ENCODE measurements at regions not wholly inside any gene's neighbourhood (a gene's known extent, or its start where the extent isn't known, plus 50 kb on each side); places are given as distances from the start of the nearest gene placed in this dataset.

DNA sequence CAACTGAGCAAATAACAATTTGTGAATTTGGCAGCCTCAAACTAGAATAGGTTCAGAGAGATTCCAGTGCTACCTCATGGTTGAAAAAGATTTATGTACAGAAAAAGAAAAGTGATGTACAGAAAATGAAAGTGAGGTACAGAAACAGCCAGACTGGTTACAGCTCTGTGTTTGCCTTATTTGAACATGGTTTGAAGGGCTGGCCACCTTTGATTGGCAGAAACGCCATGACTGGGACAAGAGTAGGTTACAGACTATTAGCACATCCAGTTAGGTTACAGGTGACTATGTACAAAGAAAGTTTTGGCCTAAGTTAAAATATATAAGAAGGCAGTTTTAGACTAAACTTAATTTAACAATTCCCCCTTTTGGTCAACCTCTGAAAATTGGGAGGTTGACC lies 309.4 kb downstream of the BTG1 start:
- DNase-seq: no peak

DNA sequence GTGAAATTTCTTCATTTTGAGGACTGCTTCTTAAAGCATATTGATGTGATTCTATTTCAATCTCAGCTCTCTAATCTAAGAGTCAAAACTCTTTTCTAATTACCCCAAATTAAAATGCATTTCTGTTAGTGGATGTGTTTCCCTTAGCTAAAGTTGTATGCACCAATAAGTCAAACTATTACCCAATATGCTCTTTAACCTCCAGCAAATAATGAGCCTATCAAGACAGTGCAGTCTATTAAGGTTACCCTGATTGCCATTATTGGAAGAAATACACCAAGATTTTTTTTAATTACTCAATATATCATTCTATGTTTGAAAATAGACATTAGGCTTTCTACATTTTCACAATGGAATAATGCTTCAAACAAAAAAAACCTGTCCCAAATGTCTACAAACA lies 310.0 kb downstream of the BTG1 start:
- no peak for DNase-seq

DNA sequence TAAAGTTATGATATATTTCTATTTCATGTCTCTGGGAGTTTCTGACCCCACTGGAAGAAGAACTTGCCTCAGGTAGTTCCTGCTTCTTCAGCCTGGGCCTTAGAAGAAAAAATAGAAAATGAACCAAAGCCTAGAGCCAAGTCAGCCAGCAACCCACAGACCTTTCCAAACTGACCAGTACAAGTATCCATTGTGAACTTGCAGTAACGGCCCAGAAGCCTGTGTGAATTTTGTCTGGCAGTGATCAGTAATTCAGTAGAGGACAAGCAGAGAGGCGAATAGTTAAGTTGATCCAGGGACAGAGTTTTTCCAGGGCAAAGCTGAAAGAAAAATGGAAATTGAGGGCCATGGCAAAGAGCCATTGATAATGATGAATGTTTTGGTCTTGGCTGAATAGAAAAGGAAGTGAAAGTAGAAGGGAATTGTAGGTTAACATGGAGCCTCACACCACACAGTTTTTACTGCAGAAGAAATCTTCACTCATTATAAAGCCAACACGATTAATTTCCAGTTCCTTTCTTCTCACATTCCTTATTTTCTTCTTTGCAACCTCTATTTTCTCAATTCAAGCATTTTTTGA lies 311.8 kb downstream of the BTG1 start:
- DNase-seq: no peak

DNA sequence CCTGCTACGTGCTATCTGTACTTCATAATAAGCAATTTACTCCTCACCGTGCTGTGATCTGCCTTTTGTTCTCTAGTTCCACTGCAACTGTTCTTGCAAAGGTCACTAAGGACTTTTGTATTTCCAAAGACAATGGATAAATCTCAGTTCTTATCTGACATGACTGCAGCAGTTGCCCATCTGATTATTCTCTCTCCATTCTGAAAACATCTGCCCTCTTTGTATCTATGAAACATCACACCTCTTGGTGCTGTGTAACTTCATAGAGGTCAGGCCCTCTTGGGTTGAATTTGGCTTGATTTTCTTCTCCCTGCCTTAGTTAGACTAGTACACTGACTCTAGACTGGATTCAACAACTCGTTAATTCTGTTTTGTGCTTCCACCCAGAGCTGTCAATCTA lies 319.6 kb downstream of the BTG1 start:
- no peak for DNase-seq

DNA sequence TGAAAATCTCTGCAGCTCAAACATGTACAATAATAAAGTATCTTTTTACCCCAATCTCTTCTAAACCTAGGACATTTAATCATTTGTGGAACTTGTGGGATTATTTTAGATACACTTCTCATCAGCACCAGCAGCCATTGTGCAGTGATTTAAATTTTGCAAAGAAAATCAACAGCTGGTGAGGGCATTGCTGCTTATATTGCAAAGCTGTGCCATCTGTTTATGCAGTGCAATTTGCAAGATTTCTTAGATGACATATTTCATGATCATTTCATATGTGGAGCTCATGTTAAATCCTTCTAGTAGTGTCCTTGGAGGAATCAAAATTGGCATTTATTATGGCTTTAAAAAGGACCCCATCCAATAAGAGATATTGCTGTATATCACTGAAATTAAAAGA lies 320.7 kb downstream of the BTG1 start:
- DNase-seq: no peak

DNA sequence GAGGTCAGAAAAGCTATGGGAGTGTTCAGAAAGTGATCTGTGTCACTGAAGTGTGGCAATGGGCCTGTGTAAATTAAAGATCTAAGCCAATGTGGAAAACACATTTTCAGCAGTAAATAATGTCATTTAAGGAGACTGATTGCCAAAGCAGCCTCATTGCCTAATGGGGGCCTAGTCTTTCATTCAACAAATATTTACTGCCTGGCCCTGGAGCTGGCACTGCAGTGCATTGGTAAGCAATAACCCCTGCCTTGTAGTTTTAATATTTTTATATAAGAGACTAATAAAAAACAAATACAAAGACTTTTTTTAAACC lies 326.6 kb downstream of the BTG1 start:
- no peak for DNase-seq

DNA sequence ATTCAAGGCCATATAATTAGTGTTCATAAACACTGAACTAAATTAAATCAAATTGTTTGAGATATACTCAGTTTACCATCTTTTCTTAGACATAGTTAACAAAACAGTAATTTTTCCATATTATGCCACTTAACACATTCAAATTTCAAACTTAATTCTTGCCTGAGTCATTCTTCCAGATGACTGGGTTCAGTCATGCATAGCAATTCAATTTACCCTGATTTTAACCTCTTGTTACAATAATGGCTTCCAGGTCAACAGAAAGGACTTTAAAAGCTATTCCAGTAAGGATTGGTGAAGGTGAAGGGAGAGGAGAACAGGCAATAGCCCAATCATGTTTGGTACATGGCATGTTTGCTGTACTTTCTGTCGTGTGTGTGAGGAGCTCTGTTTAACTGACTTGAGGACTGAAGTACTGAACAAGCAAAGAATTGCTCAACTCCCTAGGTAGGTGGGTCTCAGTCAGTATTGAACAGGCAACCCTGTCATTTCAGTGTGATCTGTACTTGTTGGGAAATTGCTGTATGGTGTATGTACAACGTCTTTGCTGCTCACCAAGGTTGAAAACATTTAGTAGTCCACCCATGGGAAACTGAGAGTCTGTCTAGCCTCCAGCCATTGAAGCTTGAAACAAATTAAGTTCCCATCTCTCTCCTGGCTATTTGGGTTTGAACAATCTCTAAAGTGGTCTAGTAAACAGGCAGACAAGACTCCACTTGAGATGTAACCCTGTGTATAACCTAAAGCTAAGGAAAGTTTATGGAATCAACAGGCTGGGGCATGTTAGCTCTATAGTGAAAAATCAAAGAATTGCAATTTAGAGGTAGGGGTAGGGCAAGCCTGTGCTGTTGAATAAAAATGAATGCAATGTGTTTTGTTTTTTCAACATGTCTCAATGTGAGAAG lies 327.2 kb downstream of the BTG1 start:
- DNase-seq: no peak

DNA sequence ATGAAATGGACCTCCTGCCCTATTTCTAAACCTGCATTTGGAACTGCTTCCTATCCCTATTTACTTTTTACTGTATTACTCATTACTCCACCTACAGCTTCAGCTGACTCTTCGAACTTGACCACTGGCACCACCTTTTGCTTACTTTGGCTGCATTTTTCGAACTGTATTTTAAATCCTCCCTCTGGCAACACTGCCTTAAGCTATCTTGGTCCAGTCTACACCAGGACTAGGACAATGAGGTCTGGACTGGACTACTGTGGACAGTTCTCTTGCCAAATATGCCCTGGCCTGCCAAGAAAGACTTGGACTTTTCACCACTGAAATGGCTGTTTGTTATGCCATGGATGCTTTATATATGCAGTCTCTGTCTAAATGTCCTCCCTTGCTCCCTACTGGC lies 328.1 kb downstream of the BTG1 start:
- DNase-seq: no peak

DNA sequence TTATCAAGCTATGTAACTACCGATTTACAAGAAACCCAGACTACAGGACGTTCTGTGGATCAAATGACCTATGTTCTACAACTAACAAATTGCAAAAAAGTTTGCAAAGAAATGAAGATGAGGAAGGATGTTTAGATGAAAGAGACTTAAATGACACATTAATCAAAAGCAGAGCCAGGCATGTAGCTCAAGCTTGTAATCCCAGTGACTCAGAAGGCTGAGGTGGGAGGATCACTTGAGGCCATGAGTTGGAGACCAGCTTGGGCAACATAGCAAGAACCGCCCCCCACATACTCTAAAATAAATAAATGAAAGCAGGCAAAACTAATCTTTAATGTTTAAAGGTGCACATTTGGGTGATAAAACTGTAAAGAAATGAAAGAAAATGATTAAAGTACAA lies 331.9 kb downstream of the BTG1 start:
- no peak for DNase-seq

DNA sequence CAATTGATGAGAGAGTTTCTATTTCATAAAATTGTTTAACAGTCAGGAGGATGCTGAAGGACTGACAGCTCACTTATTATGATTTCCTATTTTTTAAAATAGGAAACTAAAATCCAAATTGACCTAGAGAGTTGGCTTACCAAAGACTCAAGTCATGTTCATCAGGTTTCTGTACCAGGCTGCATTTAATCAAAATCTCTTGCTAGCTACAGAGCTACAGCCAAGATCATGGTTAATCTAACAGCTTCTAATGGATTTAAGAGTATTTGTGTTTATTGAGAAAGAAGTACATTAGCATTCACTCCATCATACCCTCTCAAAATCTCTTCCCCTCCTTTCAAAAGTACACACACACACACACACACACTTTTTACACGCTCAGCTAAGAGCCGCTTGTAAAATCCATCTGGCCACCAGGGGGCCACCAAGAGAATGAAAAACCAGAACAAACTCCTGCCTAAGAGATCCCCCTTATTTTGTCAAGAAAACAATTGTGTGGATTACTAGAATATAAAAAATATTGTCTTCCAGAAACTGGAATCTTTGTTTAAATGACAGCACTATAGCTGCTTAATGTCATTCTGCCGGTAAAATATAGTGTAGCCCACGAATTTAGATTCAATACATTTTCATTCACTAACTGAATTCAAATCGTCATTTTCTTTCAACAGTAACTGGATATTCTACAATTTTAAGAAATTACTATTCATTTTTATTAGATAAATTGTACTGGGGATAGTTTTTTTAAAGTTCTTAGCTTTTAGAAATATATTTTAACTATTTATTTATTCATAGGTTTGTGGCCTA lies 334.0 kb downstream of the BTG1 start:
- peak; percentile 86 for DNase-seq

DNA sequence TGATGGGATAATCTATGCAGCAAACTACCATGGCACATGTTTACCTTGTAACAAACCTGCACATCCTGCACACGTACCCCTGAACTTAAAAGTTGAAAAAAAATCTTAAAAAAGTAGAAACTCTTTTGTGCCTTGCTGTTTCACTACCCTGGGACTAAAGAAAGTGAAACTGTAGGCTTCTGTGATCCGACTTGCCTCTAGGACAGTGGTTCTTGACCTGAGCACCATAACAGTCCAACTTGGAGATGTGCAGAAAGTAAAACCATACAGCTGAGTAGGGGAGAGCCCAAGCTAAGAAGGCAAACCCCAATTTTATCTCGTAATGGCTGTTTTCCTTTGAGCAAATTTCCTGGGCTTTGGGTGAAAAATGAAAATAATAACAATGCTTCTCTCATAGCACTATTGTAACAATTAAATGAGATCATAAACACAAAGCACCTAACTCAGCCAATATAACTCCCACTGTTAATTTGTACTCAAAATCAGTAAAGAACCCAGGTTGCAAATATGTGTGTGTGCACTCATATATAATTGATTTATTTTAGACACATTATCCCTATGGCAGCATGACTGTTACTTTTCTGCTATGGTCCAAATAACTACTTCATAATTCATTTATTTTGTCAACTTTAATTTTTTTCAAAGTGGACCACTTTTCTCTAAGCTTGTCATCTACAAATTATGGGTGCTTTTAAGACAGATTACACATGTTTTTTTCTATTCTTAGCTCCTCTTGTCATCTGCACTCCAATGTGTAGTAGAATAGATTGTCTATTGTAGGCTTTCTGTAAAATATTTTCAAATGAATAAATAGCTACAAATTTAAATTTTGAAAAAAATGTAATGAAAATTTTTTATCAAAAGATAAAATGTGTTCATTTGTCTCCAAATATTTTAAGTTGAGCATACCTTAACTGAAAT lies 334.9 kb downstream of the BTG1 start:
- DNase-seq: no peak

DNA sequence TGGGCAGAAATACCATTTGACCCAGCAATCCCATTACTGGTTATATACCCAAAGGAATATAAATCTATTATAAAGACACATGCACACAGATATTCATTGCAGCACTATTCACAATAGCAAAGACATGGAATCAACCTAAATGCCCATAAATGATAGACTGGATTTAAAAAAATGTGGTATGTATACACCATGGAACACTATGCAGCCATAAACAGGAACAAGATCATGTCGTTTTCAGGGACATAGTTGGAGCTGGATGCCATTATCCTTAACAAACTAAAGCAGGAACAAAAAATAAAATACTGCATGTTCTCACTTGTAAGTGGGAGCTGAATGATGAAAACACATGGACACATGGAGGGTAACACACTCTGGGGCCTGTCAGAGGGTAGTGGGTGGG lies 335.6 kb downstream of the BTG1 start:
- no peak for DNase-seq

DNA sequence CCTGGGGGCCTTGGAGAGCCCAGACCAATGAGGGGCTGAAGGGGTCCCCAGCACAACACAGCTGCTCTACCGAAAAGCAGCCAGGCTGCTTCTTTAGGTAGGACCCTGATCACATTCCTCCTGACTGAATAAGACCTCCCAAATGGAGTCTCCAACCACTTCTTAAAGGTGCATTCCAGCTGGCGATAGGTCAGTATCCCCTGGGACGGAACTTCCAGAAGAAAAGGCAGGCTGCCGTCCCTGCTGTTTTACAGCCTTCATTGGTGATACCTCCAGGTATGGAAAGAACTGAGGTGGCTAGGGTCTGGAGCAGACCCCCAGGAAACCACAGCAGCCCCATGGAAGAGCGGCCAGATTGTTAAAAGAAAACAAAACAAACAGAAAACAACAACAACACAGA lies 340.6 kb downstream of the BTG1 start:
- no peak for DNase-seq

DNA sequence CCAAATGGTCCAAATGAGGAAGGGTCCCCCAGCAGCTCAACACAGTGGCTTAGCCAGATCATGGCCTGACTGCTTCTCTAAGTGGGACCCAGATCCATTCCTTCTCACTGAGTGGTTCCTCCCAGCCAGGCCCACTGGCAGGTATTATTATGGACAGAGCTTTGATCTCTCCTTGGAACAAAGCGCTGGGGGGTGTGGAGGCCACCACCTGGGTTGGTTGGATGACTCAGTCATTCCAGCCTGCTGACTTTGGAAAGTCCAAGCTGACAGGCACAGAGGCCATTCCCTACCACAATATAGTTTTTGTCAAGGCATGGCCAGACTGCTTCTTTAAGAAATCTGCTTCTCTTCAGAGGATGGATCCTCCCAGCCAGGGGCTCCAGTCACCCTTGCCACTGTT lies 341.1 kb downstream of the BTG1 start:
- no peak for DNase-seq

DNA sequence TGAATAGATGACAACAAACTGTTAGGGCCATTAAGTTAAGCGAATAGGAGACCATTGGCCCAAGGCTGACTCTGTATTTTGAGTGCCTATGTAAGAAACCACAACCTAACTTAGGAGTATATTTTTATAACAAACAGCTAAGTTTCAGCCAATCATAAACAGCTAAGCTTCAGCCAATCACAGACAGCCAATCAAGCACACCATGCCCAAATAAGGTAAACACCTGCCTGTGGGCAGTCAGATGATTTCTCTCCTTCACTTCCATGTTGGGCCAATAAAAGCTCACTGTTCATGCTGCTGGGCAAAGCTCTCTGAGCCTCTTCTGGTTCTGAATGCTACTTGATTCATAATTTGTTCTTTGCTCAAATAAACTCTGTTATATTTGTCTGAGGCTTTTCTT lies 344.6 kb downstream of the BTG1 start:
- DNase-seq: no peak

DNA sequence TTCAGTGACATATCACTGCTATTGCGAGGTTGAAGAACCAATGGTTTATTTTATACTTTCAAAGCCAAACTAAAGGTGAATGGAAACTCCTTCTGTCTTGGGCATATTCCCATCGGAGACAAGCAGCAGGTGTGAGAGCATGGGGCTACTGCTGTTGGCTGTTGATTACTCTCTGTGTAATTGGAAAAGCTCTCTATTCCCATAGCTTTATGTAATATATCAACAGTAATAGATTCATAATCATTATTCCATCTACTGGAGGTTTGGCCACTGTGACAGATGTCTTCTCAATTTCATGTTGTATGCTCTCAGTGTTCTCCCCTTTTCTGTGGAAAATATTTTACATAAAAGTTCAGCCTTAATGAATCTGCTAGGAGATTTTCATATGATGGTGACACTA lies 352.0 kb downstream of the BTG1 start:
- DNase-seq: no peak

DNA sequence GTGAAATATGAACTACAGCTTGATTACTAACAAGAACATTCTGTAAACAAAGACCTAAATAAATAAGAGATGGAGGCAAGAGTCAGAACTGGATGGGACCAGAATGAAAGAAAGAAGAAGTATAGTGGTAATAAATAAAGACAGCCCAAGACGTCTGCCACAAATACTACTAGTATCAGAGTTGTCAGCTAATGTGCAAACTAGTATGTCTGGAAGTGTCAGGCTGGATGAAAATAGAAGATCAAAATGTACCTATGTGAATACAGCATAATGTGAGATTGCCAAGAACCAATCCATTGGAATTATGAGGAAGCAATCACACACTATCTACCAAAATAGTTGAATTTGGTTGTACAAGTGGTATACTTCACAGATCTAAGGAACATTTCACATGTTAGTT lies 353.0 kb downstream of the BTG1 start:
- DNase-seq: no peak

DNA sequence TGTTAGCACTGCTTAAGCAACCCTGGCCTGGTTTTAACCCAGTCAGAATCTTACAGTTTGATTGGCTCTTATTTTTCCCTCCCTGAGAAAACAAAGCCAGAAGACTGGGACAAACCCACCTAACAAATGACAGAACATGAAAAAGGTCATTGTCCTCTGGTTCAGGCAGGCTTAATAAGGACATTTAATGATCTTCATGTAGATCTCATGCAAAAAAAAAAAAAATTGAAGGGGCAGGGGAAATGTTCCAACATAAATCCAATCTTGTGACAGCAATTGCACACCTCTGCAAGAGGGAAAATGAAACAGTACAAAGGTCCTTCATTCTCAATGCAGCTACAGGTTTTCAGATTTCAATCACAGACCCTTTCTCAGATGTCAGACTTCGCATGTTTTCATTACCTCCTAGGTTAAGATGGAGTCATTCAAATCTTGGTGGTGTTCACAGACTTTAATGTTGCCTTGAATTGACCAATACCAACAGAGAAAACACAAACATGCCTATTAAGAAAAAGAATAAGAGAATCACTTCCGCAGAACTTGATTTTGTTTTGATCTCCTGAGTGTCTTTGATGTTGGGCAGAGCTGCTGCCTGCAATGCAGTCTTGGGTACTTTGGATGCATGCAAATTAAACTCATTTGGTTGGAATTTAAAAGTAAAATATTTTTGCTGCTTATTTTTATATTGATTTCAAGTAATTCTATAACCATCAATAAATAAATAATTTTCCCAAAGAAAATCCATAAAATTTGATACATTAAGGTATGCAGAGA lies 359.0 kb downstream of the BTG1 start:
- no peak for DNase-seq

DNA sequence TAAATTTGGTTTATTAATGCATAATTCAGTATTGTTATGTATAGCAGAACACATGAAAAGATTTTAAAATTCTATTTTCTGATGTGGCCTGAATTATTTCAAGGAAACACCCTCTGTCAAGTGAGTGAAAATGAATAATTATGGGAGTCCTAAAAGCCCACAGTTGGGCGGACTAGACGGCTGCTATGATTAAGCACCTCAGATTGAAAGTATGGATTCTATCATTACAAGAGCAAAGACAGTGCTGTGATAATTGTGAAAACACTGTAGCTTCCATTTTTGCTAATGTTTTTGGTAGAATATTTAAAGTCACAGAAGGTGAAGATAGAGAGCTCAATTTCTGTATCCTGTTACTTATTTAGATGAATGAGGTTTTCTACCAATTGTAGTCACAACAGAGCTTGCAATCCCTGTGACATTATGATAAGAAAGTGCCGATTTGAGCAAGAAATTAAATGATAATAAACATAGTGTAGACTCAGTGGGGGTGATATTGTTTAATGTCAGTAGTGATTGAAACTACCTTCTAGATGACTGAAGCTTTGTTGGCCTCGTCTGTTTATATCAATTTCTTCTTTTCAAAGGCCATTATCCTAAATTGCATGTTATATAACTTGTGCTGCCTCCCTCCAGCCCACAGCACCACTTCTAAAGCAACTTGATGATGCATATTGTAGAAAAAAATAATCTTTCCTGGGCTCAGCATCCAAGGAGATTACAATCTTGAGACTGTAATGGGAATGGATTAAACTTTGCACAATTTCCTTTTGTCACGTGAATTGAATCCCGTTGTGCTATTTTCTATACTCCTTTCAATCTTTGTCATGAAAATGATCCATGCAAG lies 359.8 kb downstream of the BTG1 start:
- no peak for DNase-seq

DNA sequence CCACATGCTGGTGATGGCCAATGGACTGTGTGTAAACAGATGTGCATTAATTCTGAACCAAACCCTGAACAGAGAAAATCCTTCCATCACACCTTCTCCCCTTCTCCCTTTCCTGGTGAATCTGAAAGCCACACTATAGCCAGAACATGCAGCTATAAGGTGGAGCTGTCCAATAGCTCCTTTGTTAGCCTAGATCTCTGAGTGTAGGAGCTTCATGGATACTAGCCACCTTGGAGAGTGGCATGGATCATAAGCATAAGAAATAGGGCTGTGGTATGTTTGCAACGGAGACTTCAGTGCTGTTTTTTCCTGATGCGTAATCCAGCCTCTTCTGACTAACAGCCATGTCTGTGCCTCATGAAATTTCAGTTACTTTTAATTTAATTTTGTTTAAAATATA lies 364.5 kb downstream of the BTG1 start:
- DNase-seq: no peak

DNA sequence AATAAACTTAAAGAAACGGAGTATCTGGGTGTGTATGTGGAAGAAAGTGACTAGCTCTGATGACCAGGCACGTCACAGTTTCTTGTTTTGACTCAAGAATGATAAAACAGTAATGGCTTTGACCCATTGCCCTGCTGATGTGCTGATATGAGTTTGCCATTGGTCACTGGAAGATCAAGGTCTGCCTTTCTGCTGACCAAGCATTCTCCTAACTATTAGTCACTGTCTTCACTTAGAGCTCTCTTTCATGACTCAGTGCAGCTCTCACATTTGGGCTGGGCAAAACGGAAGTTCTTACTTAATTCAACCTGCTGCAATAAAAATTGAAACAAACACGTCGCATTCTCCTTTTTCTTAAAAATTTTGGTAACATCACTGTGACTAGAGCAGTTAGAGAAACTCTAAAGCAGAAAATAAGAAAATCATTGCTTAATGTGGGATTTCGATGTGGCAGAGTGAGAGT lies 366.7 kb downstream of the BTG1 start:
- DNase-seq: peak; percentile 46
